Neutrophil (primary cell): ENCODE measurements at regions not wholly inside any gene's neighbourhood (a gene's known extent, or its start where the extent isn't known, plus 50 kb on each side); places are given as distances from the start of the nearest gene placed in this dataset.

ENCODE experiments used
- H3K27ac ChIP-seq: fragments of 200-600 bp; sonication (generic); 2 replicates; pipeline ENCODE4 v1.5.1; 2016; ENCODE audit warnings: mild to moderate bottlenecking, moderate library complexity
- H3K27me3 ChIP-seq: fragments of 200-600 bp; sonication (generic); 2 replicates; pipeline ENCODE4 v1.6.0; 2016; ENCODE audit warnings: mild to moderate bottlenecking
- H3K36me3 ChIP-seq: fragments of 200-600 bp; sonication (generic); 2 replicates; pipeline ENCODE4 v1.5.1; 2017
- H3K4me1 ChIP-seq, 2 experiments: fragments of 200-600 bp in 1 of 2; sonication (generic) in 1 of 2; 1 replicate in 1 of 2; 2 replicates in 1 of 2; pipeline versions ENCODE4 v1.5.1 to v1.6.1; 2013 to 2016; ENCODE audit warnings: low read depth in 1 of 2, low read length in 1 of 2, mild to moderate bottlenecking in 1 of 2, moderate library complexity in 1 of 2; ENCODE audit not compliant: control insufficient read depth in 1 of 2, insufficient read depth in 1 of 2
- H3K4me3 ChIP-seq, 2 experiments: fragments of 200-600 bp in 1 of 2; sonication (generic) in 1 of 2; 1 replicate in 1 of 2; 2 replicates in 1 of 2; pipeline ENCODE4 v1.5.1; 2013 to 2016; ENCODE audit warnings: low read depth in 1 of 2, low read length in 1 of 2, mild to moderate bottlenecking in 1 of 2, moderate library complexity in 1 of 2
- H3K9me3 ChIP-seq: fragments of 200-600 bp; sonication (generic); 2 replicates; pipeline ENCODE4 v1.5.1; 2016
- CTCF ChIP-seq: fragments of 200-600 bp; sonication (generic); IDR thresholded peaks from 2 replicates; pipeline ENCODE4 v1.5.1; 2016; ENCODE audit warnings: antibody characterized with exemption

- Histone ChIP-seq H3K4me1 (no peaks in the 10 kb centered on the region), H3K27ac (no peak overlapping the region), H3K36me3 (no peaks in the 10 kb centered on the region), H3K9me3 (no peaks in the 10 kb centered on the region), H3K4me3 (no peak overlapping the region), H3K27me3 (no peaks in the 10 kb centered on the region)
- TF ChIP-seq CTCF = no peak
Observed at GRCh38 chr4:146027761-146028160, 89.1 kb upstream of the ZNF827 start.

GRCh38 chr4:146023334-146023967 lies 84.8 kb upstream of the ZNF827 start:
- Histone ChIP-seq H3K4me3 (no peak overlapping the region), H3K27me3 (no peaks in the 10 kb centered on the region), H3K36me3 (no peaks in the 10 kb centered on the region), H3K9me3 (no peaks in the 10 kb centered on the region), H3K4me1 (no peaks in the 10 kb centered on the region), H3K27ac (no peak overlapping the region)
- no peak for TF ChIP-seq CTCF

- Histone ChIP-seq H3K4me3 (no peak overlapping the region), H3K36me3 (no peaks in the 10 kb centered on the region), H3K9me3 (no peaks in the 10 kb centered on the region), H3K4me1 (no peaks in the 10 kb centered on the region), H3K27ac (no peak overlapping the region), H3K27me3 (no peaks in the 10 kb centered on the region)
- TF ChIP-seq CTCF = no peak
Observed at GRCh38 chr4:146022541-146022940, 83.9 kb upstream of the ZNF827 start.

GRCh38 chr4:146018247-146018646 lies 79.6 kb upstream of the ZNF827 start:
- Histone ChIP-seq H3K36me3 (no peaks in the 10 kb centered on the region), H3K4me3 (no peak overlapping the region), H3K4me1 (no peaks in the 10 kb centered on the region), H3K9me3 (no peaks in the 10 kb centered on the region), H3K27ac (no peak overlapping the region), H3K27me3 (no peaks in the 10 kb centered on the region)
- TF ChIP-seq CTCF = no peak

- no peak for TF ChIP-seq CTCF
- no peaks in the 10 kb centered on the region for H3K36me3 ChIP-seq
- H3K4me3 ChIP-seq = no peak overlapping the region
- H3K4me1 ChIP-seq = no peaks in the 10 kb centered on the region
- H3K27me3 ChIP-seq = no peaks in the 10 kb centered on the region
- H3K9me3 ChIP-seq = no peaks in the 10 kb centered on the region
- no peak overlapping the region for H3K27ac ChIP-seq
Observed at GRCh38 chr4:146004730-146005129, 66.1 kb upstream of the ZNF827 start.

GRCh38 chr4:145988628-145989027 lies 50.0 kb upstream of the ZNF827 start:
- no peak for TF ChIP-seq CTCF
- H3K4me1 ChIP-seq = no peaks in the 10 kb centered on the region

More at GRCh38 chr4:145988628-145989027, 50.0 kb upstream of the ZNF827 start:
- no peak overlapping the region for H3K27ac ChIP-seq
- H3K4me3 ChIP-seq = no peak overlapping the region
- H3K9me3 ChIP-seq = no peaks in the 10 kb centered on the region
- H3K36me3 ChIP-seq = no peaks in the 10 kb centered on the region
- no peaks in the 10 kb centered on the region for H3K27me3 ChIP-seq
